ENCODE measurements at regions not wholly inside any gene's neighbourhood (a gene's known extent, or its start where the extent isn't known, plus 50 kb on each side); places are given as distances from the start of the nearest gene placed in this dataset.

DNA sequence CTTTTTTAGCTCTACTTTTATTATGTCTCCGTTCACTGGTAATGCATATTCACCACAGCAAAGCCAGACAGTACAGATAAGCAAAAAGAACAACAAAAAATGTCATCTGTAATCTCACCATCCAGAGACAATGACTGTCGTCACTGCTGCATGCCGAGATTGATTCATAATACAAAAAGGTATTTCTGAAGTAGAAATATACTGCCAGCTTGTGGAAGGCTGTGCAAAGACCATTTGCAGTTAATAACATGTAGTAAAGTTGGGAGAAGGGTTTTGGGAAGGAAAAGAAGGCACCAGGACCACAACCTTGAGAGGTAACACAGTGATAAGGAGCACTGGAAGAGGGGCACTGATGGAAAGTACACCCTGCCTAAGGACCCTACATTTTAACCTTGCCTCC, 223.0 kb upstream of the ZIC3 start:
- Histone ChIP-seq H3K36me3 (replicated peaks in 1 of 2) (no peaks in the 10 kb centered on the region), H3K27me3 (peaks cover 3% of the 10 kb centered on the region), H3K4me1 (replicated peaks in 1 of 2) (no peaks in the 10 kb centered on the region), H3K4me3 (no peak overlapping the region), H3K27ac (no peak overlapping the region), H3K9me3 (replicated peaks in 1 of 3) (no peaks in the 10 kb centered on the region)
- no peak for DNase-seq
- intact Hi-C loops (cut with DNase I): no loop called here
- TF ChIP-seq POLR2A (IDR thresholded peaks at IDR 0.05): no peak
- no peak for TF ChIP-seq CTCF (IDR thresholded peaks at IDR 0.05)
- 46 to 54% (median 47%) methylated on average over 3 of the region's 3 CpGs for WGBS, 4 donors

- TF ChIP-seq CTCF (IDR thresholded peaks at IDR 0.05): no peak
- TF ChIP-seq POLR2A (IDR thresholded peaks at IDR 0.05): no peak
- intact Hi-C loops (cut with DNase I): no loop called here
Observed at GRCh38 chrX:137313627-137314026, 252.3 kb upstream of the ZIC3 start.

DNA sequence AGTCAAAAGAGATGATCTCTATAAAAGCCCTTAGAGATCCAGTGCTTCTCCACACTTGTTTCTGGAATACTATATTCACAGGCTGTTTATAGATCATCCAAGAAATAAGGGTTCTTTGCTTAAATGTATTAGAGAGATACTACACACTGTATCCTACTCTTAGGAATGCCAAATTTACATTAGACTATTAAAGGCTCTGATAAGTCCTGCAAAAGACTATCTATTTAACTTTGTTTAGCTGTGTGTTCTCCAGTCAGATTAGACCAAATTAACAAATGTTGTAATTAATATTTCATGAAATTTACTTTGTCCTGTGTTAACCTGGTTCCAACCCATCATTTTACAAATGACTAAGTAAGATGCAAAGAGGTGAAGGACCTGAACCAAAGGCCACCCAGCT, 260.5 kb upstream of the ZIC3 start:
- TF ChIP-seq POLR2A (IDR thresholded peaks at IDR 0.05) (no peak), CTCF (IDR thresholded peaks at IDR 0.05) (no peak)
- H3K4me1 ChIP-seq (replicated peaks in 1 of 2): no peaks in the 10 kb centered on the region
- intact Hi-C loops (cut with DNase I): no loop called here

More at GRCh38 chrX:137313627-137314026, 252.3 kb upstream of the ZIC3 start:
- no peak overlapping the region for H3K27ac ChIP-seq
- H3K9me3 ChIP-seq (replicated peaks in 1 of 3): no peaks in the 10 kb centered on the region
- H3K4me1 ChIP-seq (replicated peaks in 1 of 2): no peaks in the 10 kb centered on the region
- no peaks in the 10 kb centered on the region for H3K27me3 ChIP-seq
- no peak overlapping the region for H3K4me3 ChIP-seq
- 61 to 78% (median 62%) methylated on average over 2 to 3 of the region's 3 CpGs for WGBS, 4 donors
- DNase-seq: no peak
- no peaks in the 10 kb centered on the region for H3K36me3 ChIP-seq (replicated peaks in 1 of 2)

DNA sequence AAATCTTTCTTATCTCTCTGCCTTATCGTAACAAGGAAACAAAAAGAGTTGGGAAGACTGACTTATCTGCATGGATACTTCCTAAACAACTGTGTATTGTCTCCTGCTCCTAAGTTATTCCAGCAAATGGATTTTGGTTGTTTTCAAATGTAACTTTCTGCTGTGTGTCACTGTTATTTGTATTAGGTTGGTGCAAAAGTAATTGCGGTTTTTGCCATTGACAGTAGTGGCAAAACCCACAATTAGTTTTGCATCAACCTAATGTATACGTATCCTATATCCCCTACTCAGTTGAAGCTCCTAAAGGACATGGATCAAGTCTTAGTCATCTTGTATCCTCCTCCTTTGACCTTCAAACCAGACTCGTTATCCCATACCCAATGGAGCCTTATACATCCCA, 263.4 kb upstream of the GPR101 start:
- WGBS, 4 donors: 65 to 81% (median 75%) methylated on average over 4 of the region's 4 CpGs
- Histone ChIP-seq H3K9me3 (replicated peaks in 1 of 3) (no peaks in the 10 kb centered on the region), H3K27me3 (peaks cover 4% of the 10 kb centered on the region), H3K27ac (no peak overlapping the region), H3K4me1 (replicated peaks in 1 of 2) (no peaks in the 10 kb centered on the region), H3K4me3 (no peak overlapping the region), H3K36me3 (replicated peaks in 1 of 2) (no peaks in the 10 kb centered on the region)
- TF ChIP-seq POLR2A (IDR thresholded peaks at IDR 0.05) (no peak), CTCF (IDR thresholded peaks at IDR 0.05) (no peak)
- intact Hi-C loops (cut with DNase I): no loop called here
- no peak for DNase-seq

More for the DNA sequence above, 260.5 kb upstream of the ZIC3 start:
- Histone ChIP-seq H3K27ac (no peak overlapping the region), H3K9me3 (replicated peaks in 1 of 3) (no peaks in the 10 kb centered on the region), H3K36me3 (replicated peaks in 1 of 2) (no peaks in the 10 kb centered on the region), H3K4me3 (no peak overlapping the region), H3K27me3 (no peaks in the 10 kb centered on the region)
- no peak for DNase-seq

Data from adrenal gland (tissue), 9 donors.